OCI-LY1 (cell line): ENCODE measurements at regions not wholly inside any gene's neighbourhood (a gene's known extent, or its start where the extent isn't known, plus 50 kb on each side); places are given as distances from the start of the nearest gene placed in this dataset.
"Not testable (repeated sequence)": the region's sequence is repeated elsewhere in the genome, so short reads cannot be mapped to it uniquely, and the experiment has no call there.

Experiments
- EZH2 ChIP-seq: fragments of 200-600 bp; sonication (generic), shearing (Covaris generic); IDR thresholded peaks from 2 replicates; pipeline ENCODE4 v1.8.0; 2017; ENCODE audit warnings: borderline replicate concordance, mixed run types, mild to moderate bottlenecking, antibody characterized with exemption, low read length, moderate library complexity, mixed read lengths
- TF ChIP-seq, protein P1 (sequence below): fragments of 200-600 bp; sonication (generic), shearing (Covaris generic); IDR thresholded peaks from 2 replicates; pipeline ENCODE4 v1.5.1; 2017; ENCODE audit warnings: mild to moderate bottlenecking, antibody characterized with exemption, low read length, moderate library complexity, mixed read lengths

DNA sequence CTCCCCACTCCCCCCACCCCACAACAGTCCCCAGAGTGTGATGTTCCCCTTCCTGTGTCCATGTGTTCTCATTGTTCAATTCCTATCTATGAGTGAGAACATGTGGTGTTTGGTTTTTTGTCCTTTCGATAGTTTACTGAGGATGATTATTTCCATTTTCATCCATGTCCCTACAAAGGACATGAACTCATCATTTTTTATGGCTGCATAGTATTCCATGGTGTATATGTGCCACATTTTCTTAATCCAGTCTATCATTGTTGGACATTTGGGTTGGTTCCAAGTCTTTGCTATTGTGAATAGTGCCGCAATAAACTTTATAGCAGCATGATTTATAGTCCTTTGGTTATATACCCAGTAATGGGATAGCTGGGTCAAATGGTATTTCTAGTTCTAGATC lies 106.6 kb upstream of the WIPF3 start:
- not testable (repeated sequence) for TF ChIP-seq EZH2
- TF ChIP-seq, protein P1, sequence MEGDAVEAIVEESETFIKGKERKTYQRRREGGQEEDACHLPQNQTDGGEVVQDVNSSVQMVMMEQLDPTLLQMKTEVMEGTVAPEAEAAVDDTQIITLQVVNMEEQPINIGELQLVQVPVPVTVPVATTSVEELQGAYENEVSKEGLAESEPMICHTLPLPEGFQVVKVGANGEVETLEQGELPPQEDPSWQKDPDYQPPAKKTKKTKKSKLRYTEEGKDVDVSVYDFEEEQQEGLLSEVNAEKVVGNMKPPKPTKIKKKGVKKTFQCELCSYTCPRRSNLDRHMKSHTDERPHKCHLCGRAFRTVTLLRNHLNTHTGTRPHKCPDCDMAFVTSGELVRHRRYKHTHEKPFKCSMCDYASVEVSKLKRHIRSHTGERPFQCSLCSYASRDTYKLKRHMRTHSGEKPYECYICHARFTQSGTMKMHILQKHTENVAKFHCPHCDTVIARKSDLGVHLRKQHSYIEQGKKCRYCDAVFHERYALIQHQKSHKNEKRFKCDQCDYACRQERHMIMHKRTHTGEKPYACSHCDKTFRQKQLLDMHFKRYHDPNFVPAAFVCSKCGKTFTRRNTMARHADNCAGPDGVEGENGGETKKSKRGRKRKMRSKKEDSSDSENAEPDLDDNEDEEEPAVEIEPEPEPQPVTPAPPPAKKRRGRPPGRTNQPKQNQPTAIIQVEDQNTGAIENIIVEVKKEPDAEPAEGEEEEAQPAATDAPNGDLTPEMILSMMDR: not testable (repeated sequence)
